GM18868 (cell line): ENCODE measurements at regions not wholly inside any gene's neighbourhood (a gene's known extent, or its start where the extent isn't known, plus 50 kb on each side); places are given as distances from the start of the nearest gene placed in this dataset.

ENCODE experiments used
- ATAC-seq: cut with Tn5 transposase; IDR thresholded peaks from one replicate; pipeline ENCODE4 v1.9.1; 2021; ENCODE audit warnings: mild to moderate bottlenecking, moderate library complexity; ENCODE audit not compliant: unreplicated experiment

DNA sequence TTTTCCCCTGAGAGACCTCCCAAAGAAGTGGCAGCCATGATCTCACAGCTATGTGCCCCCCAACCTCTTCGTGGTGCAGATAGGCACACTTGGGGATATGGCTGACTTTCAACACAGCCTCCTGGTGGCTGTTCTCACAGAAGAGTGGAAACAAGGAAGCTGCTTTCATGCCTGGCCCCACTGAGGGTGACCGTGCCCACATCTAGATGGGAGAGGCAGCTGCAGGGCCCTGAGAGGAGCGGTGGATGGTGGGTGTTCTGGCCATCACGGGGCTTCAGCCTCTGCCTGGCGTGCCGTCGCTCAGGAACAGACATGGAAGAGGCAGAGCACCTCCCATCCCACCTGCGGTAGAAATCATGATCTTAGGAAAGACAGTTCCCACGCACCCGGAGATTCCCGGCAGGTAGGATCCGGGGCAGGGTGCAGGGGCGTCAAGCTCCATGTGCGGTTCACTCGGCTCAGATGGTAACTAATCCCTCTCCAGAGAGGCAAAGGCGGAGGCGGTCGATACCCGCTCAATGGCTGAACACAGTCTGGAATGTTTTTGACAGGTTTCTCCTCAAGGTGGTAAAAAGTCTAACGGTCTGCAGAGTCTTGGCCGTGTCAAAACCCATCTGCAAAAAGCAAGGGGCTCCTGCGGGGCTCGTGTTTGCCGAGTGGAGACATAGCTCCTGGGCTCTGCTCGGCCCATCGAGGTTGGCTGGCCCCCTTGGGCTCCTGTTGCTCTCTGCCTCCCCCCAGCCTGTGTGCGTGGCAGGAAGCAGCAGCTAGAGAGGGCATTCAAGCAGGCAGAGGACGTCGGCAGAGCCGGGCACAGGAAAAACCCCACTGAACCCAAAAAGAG, 225.2 kb upstream of the RTL1 start:
- ATAC-seq, result no peak

DNA sequence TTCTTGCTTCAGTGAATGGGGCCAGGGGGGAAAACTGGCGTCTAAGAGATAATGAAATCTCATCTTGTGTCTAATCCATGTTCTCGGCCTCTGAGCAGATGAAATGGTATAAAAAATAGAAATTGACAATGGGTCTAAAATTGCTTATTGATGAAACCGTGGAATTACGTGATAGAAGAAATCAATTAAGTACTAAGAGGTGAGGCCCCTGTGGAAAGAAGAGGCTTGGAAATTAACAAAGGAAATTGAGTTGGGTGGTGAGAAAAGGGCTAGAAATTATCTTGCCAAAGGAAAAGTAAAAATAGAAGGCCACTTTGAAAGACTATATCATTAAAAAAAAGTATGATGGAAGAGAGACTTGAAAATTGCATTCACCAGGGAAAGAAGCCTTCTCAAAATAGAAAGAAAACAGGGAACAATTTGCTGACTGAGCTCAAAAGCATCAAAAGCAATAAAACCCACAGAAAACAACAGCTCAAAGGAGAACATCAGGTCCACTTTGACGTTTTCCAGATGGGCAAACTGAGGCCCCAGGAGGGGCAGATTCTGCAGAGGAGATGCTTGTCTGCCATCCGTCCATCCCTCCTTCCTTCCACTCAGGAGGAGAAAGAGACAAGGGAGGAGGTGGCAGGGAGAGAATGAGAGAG, 226.1 kb upstream of the RTL1 start:
- ATAC-seq, result no peak

DNA sequence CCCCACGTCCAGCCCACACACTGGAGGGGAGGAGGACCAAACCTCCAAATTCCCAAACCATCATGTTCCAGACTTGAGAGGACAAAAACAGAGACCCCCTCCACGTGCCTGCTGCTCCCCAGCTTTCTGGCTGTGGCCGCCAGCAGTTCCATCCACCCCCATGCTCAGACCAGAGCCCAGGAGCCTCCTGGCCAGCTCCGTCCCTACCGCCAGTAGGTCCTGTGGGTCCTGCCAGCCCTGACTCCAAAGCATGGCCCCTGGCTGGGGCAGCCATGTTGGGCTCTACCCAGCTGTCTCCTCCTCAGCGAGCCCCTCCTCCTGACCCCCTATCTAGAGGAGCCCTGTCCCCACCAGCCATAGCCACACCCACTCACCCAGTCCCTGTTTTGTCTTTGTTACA, 227.3 kb upstream of the RTL1 start:
- ATAC-seq, result no peak

DNA sequence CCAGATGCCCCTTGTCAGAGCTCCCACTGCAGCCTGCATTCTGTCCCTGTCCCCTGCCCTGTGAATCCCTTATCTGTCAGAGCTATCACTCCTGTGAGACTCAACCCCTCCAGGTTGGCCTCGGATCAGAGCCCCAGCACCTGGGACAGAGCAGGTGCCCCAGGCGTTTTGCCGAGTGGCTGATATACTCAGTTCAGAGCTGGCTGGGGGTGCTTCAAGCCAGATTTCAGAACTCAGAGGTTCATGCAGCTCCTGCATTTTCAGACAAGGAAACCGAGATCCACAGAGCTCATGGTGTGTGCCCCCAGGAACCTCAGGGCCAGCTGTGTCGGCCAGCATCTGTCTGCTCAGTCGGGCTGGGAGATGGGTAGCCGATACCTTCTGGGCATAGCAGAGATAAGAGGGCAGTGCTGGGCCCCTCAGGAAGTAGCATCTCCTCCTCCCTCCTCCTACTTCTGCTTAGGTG, 228.0 kb upstream of the RTL1 start:
- no peak for ATAC-seq

DNA sequence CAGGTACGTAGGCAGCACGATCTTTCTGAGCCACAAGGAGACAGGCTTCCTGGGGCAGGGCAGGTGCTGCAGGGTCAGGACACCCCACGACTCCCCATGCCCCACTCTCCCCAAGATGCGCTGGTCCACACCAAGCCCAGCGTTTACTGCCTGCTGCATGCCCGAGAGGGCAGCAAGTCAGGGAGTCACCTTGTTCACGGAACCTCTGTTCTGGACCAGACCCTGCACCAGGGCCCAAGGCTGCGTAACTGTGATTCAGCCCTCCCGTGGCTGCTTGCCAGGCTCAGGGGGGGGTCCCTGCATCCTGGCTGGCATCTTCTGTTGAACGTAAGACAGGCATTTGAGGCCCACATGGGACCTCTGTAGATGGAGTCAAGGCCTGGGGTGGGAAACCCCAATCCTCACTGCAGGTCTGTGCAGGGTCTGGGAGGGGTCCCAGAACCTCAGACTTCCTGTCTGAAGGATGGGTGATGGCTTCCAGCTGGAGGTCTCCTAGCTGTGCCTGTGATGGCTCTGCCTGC, 228.6 kb upstream of the RTL1 start:
- no peak for ATAC-seq

DNA sequence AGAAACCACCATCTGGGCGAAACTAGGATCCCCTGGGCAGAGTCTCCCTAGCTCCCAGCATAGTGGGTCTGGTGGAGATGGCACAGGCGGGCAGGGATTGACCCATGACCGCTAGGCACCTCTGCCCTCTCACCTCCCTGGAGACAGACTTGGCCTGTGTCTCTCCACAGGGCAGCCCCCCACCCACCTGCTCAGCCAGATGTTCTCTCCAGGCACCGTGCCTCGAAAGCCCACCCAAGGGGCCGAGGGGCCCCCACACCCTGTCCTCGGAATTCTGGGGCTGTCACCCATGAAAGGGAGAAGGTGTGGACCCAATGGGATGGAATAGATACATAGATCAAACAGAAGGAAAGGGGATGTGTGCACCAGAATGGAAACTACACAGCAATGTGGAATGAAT, 229.1 kb upstream of the RTL1 start:
- ATAC-seq, result no peak

DNA sequence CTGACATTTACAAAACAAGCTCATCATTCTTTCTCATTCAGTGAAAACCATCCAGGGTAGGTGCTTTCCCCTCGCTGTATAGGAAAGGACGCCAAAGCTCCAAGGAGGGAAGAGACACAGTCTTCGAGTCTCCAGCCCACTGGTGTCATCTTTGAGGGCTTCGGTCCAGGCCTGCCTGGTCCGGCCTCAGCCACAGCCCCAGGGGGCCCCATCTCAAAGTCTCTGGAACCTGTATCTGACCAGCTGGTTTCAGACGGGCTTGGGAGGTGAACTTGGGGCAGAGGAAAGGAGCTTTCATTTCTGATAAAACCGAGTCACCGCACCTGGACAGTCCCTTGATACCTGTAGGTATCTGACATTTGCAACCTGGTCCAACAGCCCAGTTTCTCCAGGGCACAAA, 229.5 kb upstream of the RTL1 start:
- no peak for ATAC-seq

DNA sequence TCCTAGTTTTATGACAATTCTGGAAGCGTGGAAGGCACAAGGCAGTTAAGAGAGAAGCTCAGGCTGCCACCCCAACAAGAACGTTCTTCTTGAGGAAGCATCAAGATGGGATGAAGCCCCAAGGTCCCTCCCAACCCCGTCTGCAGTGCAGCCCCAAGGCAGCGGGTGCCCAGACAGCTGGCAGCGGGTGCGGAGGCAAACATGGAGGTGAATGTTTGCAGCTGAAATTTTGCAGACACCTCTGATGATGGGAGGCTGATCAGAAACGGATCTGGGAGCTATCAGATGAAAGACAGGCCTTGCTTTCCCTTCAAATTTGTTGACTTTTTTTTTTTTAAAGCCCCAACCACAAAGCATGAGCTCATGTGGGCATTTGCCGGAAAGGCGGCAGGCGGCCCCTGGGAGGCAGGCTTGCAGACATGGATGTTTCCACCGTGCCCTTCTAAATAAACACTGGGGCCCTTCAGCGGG, 230.7 kb upstream of the RTL1 start:
- ATAC-seq, result no peak

DNA sequence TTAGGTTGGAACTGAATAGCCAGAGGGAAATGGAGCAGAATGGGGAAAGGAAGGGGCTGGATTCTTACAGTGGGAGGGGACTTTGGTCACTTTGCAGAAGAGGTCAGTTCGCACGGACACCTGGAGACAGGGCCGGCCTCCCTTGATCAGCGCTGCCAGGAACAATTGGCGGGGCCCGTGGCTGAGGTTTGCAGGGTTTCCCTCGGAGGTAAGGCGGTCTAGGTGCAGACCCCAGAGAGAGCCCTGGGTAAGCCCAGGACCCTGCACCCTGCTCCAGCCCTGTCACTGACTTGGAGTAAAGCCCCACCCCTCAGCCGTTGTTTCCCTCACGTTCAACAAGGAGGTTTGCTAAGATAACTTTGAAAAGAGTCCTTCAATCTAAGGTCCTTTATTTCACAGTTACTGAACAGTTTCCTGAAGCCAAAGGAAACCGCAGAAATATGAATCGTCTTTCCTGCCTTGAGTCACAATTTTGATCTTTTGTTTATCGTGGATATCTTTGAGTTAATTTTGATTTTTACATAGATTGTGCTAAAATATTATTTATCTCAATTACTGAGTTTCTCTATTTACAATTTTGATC, 231.4 kb upstream of the RTL1 start:
- ATAC-seq, result no peak

DNA sequence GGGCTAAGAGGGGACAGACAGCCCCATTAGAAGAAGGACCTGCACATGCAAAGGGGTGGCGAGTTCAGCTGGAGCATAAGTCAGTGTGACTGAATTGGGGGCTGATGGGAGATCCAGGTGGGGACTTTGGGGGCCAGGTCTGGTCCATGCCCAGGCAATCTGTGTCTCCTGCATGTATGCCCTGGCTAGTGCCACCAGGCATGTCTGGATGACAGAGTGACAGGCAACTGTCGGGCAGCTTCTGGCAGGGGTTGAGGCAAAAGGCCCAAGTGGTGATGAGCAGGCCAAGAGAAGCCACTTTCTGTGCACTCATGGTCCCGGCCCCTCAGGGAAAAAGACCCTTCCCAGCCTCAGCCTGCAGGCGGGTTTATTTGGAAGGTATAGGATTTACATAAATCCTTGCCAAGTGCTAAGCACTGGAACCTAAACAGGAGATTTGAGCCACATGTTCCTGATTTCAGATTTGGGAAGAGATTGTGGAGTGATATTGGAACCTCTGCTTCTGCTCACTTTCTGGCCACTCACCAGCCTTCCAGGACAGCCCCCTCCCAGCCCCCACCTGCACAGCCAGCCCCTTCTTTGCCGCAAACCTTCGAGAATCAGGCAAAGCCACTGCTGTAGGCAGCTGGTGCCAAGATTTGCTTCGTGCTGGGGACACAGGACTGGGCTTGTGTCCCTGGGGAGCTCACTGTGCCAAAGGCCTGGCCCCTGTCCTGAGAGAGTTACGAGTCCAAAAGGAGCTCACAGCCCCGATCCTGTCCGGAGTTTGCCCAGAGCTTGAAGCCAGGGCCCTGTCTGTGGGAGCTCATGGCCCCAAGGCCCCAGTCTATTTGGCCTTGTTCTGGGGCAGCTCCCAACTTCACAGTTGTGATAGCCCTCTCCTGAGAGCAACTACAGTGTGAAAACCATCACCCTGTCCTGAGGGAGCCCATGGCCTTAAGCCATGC, 232.5 kb upstream of the RTL1 start:
- ATAC-seq, result no peak

DNA sequence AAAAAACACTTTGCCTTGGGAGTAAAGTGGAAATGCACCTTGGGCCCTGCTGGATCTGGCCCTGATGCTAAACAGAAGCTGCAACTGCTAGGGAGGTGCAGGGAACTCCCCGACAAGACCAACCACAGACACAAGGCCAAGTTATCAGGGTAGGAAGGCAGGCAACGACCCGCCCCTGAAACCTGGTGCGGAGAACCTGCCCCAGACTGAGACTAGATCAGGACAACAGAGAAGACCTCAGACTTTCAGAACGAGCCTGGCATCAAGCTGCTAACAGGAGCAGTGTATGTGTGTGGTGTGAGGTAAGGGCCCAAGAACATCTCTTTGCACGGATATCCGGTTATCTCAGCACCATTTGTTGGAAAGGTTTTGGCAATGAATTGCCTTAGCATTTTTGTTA, 233.7 kb upstream of the RTL1 start:
- ATAC-seq, result no peak

DNA sequence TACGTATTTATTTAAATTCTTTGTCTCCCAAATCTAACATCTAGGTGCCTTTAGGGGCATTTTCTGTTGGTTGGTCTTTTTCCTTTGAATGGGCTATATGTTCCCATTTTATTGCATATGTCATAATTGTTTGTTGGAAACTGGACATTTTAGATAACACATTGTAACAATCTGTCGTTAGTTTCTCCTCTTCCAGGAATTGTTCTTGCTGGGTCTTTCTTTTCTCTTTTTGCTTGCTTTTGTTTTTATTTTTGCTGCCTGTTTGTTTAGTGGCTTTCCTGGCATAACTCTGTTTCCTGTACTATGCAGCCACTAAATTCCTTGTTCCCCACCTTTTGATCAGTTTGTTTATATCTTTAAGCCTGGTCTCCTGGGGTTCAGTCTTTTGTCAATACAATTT, 244.3 kb upstream of the RTL1 start:
- ATAC-seq, result no peak

DNA sequence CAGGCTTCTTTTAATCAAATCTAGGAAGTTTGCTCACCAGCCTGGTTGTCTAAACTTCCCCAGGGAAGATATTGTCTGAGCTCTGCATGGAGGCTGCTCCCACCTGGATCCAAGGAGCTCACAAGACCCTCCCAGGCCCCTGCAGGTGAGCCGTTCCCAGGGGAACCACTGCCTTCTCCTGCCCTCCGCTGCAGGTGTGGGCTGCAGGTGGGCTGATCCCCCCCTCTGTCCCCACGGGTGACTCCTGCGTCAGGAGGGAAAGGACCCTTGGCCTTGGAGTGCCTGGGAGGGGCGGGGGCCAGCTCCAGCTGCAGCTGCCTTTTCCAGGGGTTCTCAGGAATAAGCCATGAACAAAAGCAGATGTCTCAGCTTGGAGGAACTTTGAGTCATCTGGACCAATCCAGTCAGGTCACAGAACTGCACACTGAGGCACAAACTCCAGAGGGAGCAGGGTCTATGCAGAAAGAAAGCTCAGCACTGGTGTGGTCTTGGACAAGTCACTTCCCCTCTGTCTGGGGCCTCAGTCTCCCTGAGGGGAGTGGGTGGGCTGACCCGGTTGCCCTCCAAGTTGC, 246.6 kb upstream of the RTL1 start:
- ATAC-seq, result no peak

DNA sequence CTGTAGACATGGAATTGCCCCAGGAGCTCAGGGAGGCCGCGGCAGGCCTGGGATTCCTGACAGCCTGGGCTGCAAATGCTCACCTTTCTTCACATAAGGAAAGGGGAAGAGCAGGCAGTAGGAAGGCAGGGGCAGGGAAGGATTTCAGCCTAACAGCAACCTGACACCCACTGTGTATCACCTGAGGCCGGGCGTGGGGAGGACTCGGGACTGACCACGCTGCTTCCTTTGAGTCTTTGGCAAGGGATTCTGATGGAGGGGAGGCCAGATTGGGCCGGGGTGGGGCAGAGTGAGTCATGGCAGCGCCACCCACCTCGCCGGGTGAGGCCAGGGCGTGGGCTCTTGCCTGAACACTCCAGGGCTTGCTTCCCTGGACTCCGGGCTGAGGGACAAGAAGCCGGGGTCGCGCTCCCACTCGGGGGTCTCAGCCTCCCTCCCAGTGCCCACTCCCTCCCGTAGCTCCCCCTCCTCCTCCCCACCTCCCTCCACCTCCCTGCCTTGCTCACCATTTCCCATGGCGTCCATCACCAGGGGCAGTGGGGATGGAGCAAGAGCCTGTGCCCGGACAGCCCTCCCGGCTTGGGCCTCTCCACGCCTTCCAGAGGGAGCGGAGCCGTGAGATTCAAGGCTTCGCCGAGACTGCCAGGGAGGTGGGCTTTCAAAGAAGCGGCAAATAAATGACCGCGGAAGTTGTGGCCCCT, 247.9 kb upstream of the RTL1 start:
- no peak for ATAC-seq

DNA sequence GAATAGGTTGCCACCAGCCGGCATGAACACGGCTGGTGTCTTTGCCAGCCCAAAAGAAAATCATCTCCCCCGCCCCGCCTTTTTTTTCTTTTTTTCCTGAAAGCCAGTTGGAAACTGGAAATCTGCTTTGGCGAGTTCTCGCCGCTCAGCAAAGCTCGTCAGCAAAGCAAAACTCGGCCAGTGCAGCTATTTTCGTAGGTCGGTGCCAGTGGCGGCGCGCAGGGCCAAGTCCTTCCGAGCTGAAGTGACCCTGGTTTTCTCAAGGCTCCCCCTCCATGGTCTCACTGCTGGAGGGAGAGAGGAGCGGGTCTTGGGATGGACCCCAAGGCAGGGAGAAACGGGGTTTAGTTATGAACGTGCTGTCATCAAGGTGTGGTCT, 248.4 kb upstream of the RTL1 start:
- ATAC-seq, result no peak

DNA sequence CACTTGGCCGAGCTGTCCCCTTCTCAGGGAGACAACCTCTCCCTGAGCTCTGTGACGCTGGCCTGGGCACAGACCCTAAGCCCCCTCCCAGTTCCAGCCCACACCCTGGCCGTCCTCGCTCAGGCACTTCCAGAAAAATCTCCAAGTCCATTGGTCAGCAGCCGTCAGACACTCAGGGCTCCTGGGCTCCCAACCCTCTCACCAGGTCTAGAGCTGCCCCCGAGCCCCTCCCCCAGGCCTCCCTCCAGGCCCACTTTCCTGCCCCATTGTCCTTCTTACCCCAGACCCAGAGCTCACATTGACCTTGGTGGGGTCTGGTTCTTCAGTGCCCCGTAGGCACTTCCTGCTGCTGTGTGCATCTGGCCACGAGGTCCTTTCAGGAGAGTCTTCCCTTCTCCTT, 249.3 kb upstream of the RTL1 start:
- no peak for ATAC-seq

DNA sequence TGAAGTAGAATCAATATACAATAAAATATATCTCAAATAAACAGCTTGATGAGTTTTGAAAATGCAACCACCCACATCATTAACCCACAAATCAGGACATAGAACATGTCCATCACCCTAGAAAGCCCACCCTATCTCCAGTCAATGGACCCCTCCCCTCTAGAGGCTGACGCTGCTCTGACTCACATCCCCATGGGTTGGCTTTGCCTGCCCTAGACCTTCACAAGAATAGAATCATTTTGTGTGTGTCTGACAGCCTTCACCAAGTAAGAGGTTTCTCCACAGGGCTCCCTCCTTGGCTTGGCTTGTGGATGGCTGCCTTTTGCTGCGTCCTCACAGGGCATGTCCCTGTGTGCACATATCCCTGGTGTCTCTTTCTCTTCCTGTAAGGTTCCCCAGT, 250.2 kb upstream of the RTL1 start:
- ATAC-seq, result no peak

DNA sequence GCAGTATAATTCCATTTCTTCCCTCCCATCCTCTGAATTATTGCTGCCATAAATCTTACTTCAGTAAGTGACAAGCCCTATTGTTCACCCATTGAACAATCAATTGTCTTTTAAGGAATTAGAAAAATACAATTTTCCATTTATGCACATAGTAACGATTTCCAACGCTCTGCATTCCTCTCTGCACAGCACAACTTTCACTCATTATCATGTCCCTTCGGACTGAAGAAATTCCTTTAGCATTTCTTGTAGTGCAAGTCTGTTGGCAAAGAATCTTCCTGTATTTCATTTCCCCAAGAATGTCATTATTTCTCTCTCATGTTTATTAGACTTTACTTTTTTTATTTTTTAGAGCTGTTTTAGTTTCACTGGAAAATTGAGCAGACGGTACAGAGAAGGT, 252.1 kb upstream of the RTL1 start:
- no peak for ATAC-seq

DNA sequence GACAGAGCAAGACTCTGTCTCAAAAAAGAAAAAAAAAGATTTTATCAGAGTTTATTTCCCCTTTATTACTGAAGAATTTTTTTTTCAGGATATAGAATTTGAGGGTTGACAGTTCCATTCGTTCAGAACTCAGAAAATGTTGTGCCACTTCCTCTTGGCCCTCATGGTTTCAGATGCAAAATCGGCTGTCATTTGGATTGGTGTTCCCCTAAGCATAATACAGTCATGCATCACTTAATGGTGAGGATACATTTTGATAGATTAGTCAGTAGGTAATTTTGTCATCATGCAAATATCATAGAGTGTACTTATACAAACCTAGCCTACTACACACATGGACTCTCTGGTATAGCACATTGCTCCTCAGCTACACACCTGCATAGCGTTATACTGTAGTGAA, 263.9 kb upstream of the RTL1 start:
- ATAC-seq, result no peak

DNA sequence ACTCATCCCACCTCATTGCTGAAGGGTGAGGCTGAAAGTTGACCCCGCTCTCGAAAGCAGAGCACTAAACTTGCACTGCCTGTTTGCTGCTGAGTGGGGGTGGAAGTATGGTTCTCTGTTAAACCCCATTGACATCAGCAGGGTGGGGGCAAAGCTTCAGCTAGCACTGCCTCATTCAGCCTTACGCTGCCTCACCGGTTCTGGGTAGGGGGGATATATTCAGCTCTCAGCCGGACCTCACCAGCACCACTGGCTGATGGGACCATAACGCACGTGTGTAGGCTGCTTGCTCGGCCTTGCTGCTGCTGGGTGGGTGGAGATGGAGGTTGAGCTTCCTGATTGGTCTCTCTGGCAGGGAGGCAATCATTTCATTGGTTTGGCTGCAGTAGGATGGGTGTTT, 265.7 kb upstream of the RTL1 start:
- ATAC-seq, result no peak
